ENCODE measurements at regions not wholly inside any gene's neighbourhood (a gene's known extent, or its start where the extent isn't known, plus 50 kb on each side); places are given as distances from the start of the nearest gene placed in this dataset.
"Not testable (repeated sequence)": the region's sequence is repeated elsewhere in the genome, so short reads cannot be mapped to it uniquely, and the experiment has no call there.

DNA sequence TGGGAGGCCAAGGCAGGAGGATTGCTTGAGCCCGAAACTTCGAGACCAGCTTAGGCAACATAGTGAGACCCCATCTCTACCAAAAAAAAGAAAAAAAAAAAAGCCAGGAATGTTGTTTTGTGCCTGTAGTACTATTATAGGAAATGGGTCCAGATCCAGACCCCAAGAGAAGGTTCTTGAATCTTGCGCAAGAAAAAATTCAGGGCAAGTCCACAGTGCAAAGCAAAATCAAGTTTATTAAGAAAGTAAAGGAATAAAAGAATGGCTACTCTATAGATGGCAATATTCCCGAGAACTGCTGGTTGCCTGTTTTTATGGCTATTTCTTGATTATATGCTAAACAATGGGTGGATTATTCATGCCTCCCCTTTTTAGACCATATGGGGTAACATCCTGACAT lies 51.2 kb upstream of the RDX start:
- TF ChIP-seq, protein P1, sequence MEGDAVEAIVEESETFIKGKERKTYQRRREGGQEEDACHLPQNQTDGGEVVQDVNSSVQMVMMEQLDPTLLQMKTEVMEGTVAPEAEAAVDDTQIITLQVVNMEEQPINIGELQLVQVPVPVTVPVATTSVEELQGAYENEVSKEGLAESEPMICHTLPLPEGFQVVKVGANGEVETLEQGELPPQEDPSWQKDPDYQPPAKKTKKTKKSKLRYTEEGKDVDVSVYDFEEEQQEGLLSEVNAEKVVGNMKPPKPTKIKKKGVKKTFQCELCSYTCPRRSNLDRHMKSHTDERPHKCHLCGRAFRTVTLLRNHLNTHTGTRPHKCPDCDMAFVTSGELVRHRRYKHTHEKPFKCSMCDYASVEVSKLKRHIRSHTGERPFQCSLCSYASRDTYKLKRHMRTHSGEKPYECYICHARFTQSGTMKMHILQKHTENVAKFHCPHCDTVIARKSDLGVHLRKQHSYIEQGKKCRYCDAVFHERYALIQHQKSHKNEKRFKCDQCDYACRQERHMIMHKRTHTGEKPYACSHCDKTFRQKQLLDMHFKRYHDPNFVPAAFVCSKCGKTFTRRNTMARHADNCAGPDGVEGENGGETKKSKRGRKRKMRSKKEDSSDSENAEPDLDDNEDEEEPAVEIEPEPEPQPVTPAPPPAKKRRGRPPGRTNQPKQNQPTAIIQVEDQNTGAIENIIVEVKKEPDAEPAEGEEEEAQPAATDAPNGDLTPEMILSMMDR (IDR thresholded peaks at IDR 0.05; ENCODE audit: low read depth, low read length): no peak
- H3K4me3 ChIP-seq (ENCODE audit: low read depth, low read length): no peak overlapping the region

DNA sequence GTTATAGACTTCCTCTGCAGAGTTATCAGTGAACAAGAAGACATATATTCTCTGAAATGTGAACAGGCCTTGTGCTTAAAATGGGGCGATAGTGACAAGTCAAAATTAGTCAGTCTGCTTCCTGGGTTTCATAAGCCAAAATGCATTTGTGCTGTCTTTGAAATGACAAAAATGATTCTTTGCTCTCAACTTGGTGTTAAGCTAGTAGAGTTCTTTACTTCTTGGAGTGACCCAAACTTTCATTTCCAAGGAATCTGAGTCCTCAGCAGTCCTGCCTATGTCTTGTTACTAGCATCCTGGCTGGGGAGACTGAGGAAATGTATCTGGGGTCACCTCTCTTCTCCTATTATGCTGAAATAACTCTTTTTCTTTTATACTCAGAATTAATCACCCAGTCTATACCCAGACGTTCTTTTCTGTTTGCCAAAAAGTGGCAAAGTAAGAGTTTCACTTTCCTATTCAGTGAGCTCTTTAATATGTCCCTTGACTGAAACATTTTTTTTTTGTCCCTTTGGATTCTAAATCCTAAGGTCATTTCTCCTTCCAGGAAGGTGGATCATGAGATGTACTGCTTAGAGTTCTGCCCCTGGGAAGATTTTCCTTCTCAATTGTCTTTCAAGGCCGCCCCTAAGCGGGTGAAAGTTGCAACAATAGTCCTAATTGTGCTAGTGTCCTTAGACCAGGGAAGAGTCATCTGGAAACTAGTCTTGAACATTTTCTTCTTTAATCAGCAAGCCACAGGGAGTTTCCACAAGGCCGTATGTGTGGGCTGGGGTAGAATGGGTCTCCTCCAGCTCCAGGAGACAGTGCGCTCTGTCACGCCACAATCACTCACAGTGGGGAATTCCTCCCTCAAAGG lies 53.0 kb upstream of the RDX start:
- TF ChIP-seq, protein P1 (IDR thresholded peaks at IDR 0.05; ENCODE audit: low read depth, low read length): no peak
- no peak overlapping the region for H3K4me3 ChIP-seq (ENCODE audit: low read depth, low read length)

DNA sequence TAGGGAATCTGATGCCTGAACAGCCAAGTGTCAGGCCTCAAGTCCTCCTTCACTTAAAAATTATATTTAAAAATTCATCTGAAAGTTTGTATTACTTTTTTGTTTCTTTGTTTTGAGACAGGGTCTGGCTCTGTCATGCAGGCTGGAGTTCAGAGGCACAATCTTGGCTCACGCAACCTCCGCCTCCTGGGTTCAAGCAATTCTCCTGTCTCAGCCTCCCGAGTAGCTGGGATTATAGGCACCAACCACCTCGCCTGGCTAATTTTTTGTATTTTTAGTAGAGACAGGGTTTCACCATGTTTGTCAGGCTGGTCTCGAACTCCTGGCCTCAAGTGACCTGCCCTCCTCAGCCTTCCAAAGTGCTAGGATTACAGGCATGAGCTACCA lies 53.6 kb upstream of the RDX start:
- H3K4me3 ChIP-seq (ENCODE audit: low read depth, low read length): not testable (repeated sequence)

DNA sequence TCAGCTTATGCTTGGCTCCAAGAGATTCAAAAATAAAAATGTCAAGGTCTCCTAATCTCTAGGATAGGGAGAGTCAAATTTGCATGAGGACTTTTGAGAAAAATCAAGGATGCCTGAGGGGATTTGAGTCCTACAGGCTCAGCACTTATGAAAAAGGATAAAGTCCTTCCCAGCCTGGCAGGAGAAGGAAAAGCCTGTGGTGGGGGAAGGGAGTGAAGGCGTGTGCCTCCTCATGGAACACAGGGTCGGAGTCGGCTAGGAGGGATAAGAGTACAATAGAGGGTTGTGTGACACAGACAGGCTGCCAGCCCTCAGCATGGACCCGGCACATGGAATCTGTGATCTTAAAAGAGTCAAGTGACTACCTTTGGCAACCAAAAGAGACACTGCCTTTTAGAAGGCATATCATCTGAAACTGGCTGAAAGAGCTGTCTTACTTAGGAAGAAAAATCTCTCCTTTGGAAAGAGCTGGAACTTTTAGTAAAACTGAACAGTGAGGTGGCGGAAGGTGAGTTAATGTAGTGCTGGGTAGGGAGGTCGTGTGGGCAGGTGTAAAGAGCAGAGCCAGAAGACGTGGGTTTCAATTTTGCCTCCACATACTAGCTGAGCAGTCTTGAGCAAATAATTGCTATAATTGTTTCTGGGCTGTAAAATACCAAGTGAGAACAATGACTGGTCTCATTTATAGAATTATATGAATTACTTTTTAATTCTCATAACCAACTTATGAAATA lies 58.8 kb upstream of the RDX start:
- TF ChIP-seq, protein P1 (IDR thresholded peaks at IDR 0.05; ENCODE audit: low read depth, low read length): no peak
- H3K4me3 ChIP-seq (ENCODE audit: low read depth, low read length): no peak overlapping the region

- H3K4me3 ChIP-seq (ENCODE audit: low read depth, low read length): no peak overlapping the region
- TF ChIP-seq, protein P1 (IDR thresholded peaks at IDR 0.05; ENCODE audit: low read depth, low read length): no peak
Observed at GRCh38 chr11:110356762-110357671, 60.6 kb upstream of the RDX start.

DNA sequence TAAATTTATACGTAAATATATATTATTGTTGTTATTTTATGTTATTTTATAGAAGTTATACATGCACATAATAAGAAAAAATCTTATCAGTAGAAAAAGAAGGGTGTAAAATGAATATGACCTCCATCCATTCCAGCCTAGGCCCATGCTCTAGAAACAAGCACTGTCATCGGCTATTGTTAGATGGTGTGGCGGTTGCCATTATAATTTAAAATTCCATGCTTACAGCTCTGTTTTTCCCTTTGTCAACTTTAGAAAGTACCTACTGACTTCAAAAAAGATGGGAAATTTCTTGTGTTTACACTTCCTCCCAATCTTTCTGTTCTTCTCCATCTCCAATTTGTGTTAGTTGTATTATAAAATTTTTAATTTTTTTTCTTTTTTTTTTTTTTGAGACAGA lies 61.9 kb upstream of the RDX start:
- H3K4me3 ChIP-seq (ENCODE audit: low read depth, low read length): no peak overlapping the region
- TF ChIP-seq, protein P1 (IDR thresholded peaks at IDR 0.05; ENCODE audit: low read depth, low read length): no peak

GRCh38 chr11:110360781-110361408 lies 64.5 kb upstream of the RDX start:
- not testable (repeated sequence) for H3K4me3 ChIP-seq (ENCODE audit: low read depth, low read length)

Data from WI38 (cell line).